CD1c-positive myeloid dendritic cell (primary cell): ENCODE measurements at regions not wholly inside any gene's neighbourhood (a gene's known extent, or its start where the extent isn't known, plus 50 kb on each side); places are given as distances from the start of the nearest gene placed in this dataset.
"Not testable (repeated sequence)": the region's sequence is repeated elsewhere in the genome, so short reads cannot be mapped to it uniquely, and the experiment has no call there.

ENCODE experiments used
- DNase-seq: peaks from one replicate; pipeline ENCODE4 v3.0.0-alpha.2; 2016; ENCODE audit errors: extremely low spot score

- DNase-seq = no peak
Observed at GRCh38 chr12:33825986-33826602, 196.2 kb upstream of the ALG10 start.

- no peak for DNase-seq
Observed at GRCh38 chr12:33828326-33828725, 194.0 kb upstream of the ALG10 start.

GRCh38 chr12:33830070-33830469 is 192.2 kb upstream of the ALG10 start:
- DNase-seq = no peak

- DNase-seq = no peak
Observed at GRCh38 chr12:33832900-33833299, 189.4 kb upstream of the ALG10 start.

- DNase-seq = no peak
Observed at GRCh38 chr12:33834672-33835071, 187.6 kb upstream of the ALG10 start.

GRCh38 chr12:33876618-33877017 is 145.7 kb upstream of the ALG10 start:
- no peak for DNase-seq

- DNase-seq = no peak
Observed at GRCh38 chr12:33892425-33892824, 129.9 kb upstream of the ALG10 start.

- DNase-seq = not testable (repeated sequence)
Observed at GRCh38 chr12:33920460-33920859, 101.8 kb upstream of the ALG10 start.

GRCh38 chr12:33926095-33926494 is 96.2 kb upstream of the ALG10 start:
- DNase-seq = no peak

GRCh38 chr12:33937669-33938068 is 84.6 kb upstream of the ALG10 start:
- not testable (repeated sequence) for DNase-seq

GRCh38 chr12:33942172-33942571 is 80.1 kb upstream of the ALG10 start:
- no peak for DNase-seq

GRCh38 chr12:33944703-33945437 is 77.4 kb upstream of the ALG10 start:
- DNase-seq = no peak

- no peak for DNase-seq
Observed at GRCh38 chr12:33945438-33945784, 76.9 kb upstream of the ALG10 start.

- DNase-seq = not testable (repeated sequence)
Observed at GRCh38 chr12:33966219-33966618, 56.1 kb upstream of the ALG10 start.

- no peak for DNase-seq
Observed at GRCh38 chr12:33967760-33968159, 54.5 kb upstream of the ALG10 start.
